ENCODE measurements at regions not wholly inside any gene's neighbourhood (a gene's known extent, or its start where the extent isn't known, plus 50 kb on each side); places are given as distances from the start of the nearest gene placed in this dataset.
"Not testable (repeated sequence)": the region's sequence is repeated elsewhere in the genome, so short reads cannot be mapped to it uniquely, and the experiment has no call there.

- Mint-ChIP-seq H3K4me1 (ENCODE audit: low read depth) (no peaks in the 10 kb centered on the region), H3K9me3 (peaks cover 23% of the 10 kb centered on the region), H3K4me3 (ENCODE audit: low read depth) (no peak overlapping the region), H3K27ac (no peak overlapping the region), H3K36me3 (ENCODE audit: low read depth) (no peaks in the 10 kb centered on the region), H3K27me3 (ENCODE audit: low read depth) (no peaks in the 10 kb centered on the region)
- intact Hi-C loops (cut with micrococcal nuclease), result no loop called here
- DNase-seq (ENCODE audit: low spot score), result no peak
These were observed 1999.5 kb upstream of the CDH6 start for GRCh38 chr5:29193972-29194371.

DNA sequence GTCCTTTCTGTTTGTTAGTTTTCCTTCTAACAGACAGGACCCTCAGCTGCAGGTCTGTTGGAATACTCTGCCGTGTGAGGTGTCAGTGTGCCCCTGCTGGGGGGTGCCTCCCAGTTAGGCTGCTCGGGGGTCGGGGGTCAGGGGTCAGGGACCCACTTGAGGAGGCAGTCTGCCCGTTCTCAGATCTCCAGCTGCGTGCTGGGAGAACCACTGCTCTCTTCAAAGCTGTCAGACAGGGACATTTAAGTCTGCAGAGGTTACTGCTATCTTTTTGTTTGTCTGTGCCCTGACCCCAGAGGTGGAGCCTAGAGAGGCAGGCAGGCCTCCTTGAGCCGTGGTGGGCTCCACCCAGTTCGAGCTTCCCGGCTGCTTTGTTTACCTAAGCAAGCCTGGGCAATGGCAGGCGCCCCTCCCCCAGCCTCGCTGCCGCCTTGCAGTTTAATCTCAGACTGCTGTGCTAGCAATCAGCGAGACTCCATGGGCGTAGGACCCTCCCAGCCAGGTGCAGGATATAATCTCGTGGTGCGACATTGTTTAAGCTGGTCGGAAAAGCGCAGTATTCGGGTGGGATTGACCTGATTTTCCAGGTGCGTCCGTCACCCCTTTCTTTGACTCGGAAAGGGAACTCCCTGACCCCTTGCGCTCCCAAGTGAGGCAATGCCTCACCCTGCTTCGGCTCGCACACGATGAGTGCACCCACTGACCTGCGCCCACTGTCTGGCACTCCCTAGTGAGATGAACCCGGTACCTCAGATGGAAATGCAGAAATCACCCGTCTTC lies 2002.0 kb upstream of the CDH6 start:
- DNase-seq (ENCODE audit: low spot score); intact Hi-C loops (cut with micrococcal nuclease); H3K27ac Mint-ChIP-seq; H3K4me3 Mint-ChIP-seq (ENCODE audit: low read depth); H3K4me1 Mint-ChIP-seq (ENCODE audit: low read depth); H3K36me3 Mint-ChIP-seq (ENCODE audit: low read depth); H3K27me3 Mint-ChIP-seq (ENCODE audit: low read depth): not testable (repeated sequence)
- H3K9me3 Mint-ChIP-seq, result peaks cover 16% of the 10 kb centered on the region

DNA sequence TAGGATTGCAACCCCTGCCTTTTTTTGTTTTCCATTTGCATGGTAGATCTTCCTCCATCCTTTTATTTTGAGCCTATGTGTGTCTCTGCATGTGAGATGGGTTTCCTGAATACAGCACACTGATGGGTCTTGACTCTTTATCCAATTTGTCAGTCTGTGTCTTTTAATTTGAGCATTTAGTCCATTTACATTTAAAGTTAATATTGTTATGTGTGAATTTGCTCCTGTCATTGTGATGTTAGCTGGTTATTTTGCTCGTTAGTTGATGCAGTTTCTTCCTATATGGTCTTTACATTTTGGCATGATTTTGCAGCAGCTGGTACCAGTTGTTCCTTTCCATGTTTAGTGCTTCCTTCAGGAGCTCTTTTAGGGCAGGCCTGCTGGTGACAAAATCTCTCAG lies 2003.1 kb upstream of the CDH6 start:
- H3K27me3 Mint-ChIP-seq (ENCODE audit: low read depth); intact Hi-C loops (cut with micrococcal nuclease): not testable (repeated sequence)

DNA sequence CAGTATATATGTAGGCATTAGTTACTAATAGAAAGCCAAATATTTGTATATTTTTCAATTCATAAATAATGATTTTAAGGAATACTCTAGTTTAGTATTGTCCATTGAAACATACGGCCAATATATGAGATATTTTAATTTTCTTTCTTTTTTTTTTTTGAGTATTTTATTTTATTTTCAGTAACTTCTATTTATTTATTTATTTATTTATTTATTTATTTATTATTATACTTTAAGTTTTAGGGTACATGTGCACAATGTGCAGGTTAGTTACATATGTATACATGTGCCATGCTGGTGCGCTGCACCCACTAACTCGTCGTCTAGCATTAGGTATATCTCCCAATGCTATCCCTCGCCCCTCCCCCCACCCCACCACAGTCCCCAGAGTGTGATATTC lies 2007.1 kb upstream of the CDH6 start:
- H3K27me3 Mint-ChIP-seq (ENCODE audit: low read depth); H3K27ac Mint-ChIP-seq; H3K36me3 Mint-ChIP-seq (ENCODE audit: low read depth); H3K4me3 Mint-ChIP-seq (ENCODE audit: low read depth); H3K9me3 Mint-ChIP-seq; H3K4me1 Mint-ChIP-seq (ENCODE audit: low read depth); intact Hi-C loops (cut with micrococcal nuclease); DNase-seq (ENCODE audit: low spot score): not testable (repeated sequence)

More for the DNA sequence above, 2003.1 kb upstream of the CDH6 start:
- H3K36me3 Mint-ChIP-seq (ENCODE audit: low read depth); H3K4me3 Mint-ChIP-seq (ENCODE audit: low read depth); DNase-seq (ENCODE audit: low spot score); H3K27ac Mint-ChIP-seq; H3K4me1 Mint-ChIP-seq (ENCODE audit: low read depth): not testable (repeated sequence)
- H3K9me3 Mint-ChIP-seq, result peaks cover 12% of the 10 kb centered on the region

DNA sequence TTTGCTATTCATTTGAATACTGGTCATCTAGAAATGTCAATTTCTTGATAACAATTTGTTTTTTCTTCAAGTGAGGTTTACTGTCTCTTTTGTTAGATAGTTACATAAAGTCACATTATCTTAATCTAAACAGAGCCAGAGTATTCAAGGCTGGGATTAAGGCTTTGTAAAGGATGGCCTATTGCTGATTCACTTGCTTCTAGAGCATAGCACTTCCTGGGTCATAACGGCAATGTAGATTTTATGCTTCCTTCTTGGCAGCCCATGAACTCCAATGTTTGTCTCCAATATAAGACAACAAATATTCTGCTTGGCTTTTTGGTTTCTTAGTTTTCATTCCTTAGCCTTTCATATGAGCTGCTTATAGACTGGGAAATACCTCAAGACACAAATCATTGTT lies 2007.9 kb upstream of the CDH6 start:
- Mint-ChIP-seq H3K27me3 (ENCODE audit: low read depth) (no peaks in the 10 kb centered on the region), H3K4me1 (ENCODE audit: low read depth) (no peaks in the 10 kb centered on the region), H3K9me3 (peaks cover 8% of the 10 kb centered on the region), H3K27ac (no peak overlapping the region), H3K36me3 (ENCODE audit: low read depth) (no peaks in the 10 kb centered on the region), H3K4me3 (ENCODE audit: low read depth) (no peak overlapping the region)
- DNase-seq (ENCODE audit: low spot score), result no peak
- intact Hi-C loops (cut with micrococcal nuclease), result no loop called here

GRCh38 chr5:29175774-29176173 lies 2017.7 kb upstream of the CDH6 start:
- no peaks in the 10 kb centered on the region for H3K27me3 Mint-ChIP-seq (ENCODE audit: low read depth)
- no peaks in the 10 kb centered on the region for H3K4me1 Mint-ChIP-seq (ENCODE audit: low read depth)
- intact Hi-C loops (cut with micrococcal nuclease), result no loop called here
- no peak overlapping the region for H3K4me3 Mint-ChIP-seq (ENCODE audit: low read depth)
- no peak for DNase-seq (ENCODE audit: low spot score)
- H3K36me3 Mint-ChIP-seq (ENCODE audit: low read depth), result no peaks in the 10 kb centered on the region
- no peak overlapping the region for H3K27ac Mint-ChIP-seq
- peaks cover 48% of the 10 kb centered on the region for H3K9me3 Mint-ChIP-seq

- Mint-ChIP-seq H3K4me1 (ENCODE audit: low read depth) (no peaks in the 10 kb centered on the region), H3K4me3 (ENCODE audit: low read depth) (no peak overlapping the region), H3K27me3 (ENCODE audit: low read depth) (no peaks in the 10 kb centered on the region), H3K9me3 (peaks cover 52% of the 10 kb centered on the region), H3K27ac (no peak overlapping the region), H3K36me3 (ENCODE audit: low read depth) (no peaks in the 10 kb centered on the region)
- intact Hi-C loops (cut with micrococcal nuclease), result no loop called here
- DNase-seq (ENCODE audit: low spot score), result no peak
These were observed 2022.9 kb upstream of the CDH6 start for GRCh38 chr5:29170599-29170998.

GRCh38 chr5:29169886-29170285 lies 2023.6 kb upstream of the CDH6 start:
- Mint-ChIP-seq H3K36me3 (ENCODE audit: low read depth) (no peaks in the 10 kb centered on the region), H3K4me1 (ENCODE audit: low read depth) (no peaks in the 10 kb centered on the region), H3K4me3 (ENCODE audit: low read depth) (no peak overlapping the region), H3K27me3 (ENCODE audit: low read depth) (no peaks in the 10 kb centered on the region), H3K9me3 (peaks cover 50% of the 10 kb centered on the region), H3K27ac (no peak overlapping the region)
- intact Hi-C loops (cut with micrococcal nuclease), result no loop called here
- DNase-seq (ENCODE audit: low spot score), result no peak

DNA sequence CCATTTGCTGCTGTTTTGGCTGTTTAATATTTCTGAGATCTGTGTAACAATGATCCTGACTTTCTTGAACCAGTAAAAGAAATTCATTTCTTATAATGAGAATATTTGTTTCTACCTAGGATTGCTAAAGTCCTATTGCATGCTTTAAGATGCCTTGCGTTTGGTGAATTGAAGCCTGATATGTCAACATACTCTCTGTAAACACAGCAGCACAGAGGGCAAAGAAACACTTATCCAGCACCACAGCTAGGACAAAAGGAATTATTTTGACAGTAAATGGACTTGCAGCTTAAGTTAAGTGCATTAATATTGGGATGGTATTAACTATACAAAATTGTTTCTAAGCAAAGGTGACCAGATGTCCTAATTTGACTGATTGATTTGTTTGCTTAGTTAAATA lies 2031.2 kb upstream of the CDH6 start:
- Mint-ChIP-seq H3K4me1 (ENCODE audit: low read depth) (no peaks in the 10 kb centered on the region), H3K9me3 (peaks cover 37% of the 10 kb centered on the region), H3K4me3 (ENCODE audit: low read depth) (no peak overlapping the region), H3K36me3 (ENCODE audit: low read depth) (no peaks in the 10 kb centered on the region), H3K27me3 (ENCODE audit: low read depth) (no peaks in the 10 kb centered on the region), H3K27ac (no peak overlapping the region)
- intact Hi-C loops (cut with micrococcal nuclease), result no loop called here
- DNase-seq (ENCODE audit: low spot score), result no peak

DNA sequence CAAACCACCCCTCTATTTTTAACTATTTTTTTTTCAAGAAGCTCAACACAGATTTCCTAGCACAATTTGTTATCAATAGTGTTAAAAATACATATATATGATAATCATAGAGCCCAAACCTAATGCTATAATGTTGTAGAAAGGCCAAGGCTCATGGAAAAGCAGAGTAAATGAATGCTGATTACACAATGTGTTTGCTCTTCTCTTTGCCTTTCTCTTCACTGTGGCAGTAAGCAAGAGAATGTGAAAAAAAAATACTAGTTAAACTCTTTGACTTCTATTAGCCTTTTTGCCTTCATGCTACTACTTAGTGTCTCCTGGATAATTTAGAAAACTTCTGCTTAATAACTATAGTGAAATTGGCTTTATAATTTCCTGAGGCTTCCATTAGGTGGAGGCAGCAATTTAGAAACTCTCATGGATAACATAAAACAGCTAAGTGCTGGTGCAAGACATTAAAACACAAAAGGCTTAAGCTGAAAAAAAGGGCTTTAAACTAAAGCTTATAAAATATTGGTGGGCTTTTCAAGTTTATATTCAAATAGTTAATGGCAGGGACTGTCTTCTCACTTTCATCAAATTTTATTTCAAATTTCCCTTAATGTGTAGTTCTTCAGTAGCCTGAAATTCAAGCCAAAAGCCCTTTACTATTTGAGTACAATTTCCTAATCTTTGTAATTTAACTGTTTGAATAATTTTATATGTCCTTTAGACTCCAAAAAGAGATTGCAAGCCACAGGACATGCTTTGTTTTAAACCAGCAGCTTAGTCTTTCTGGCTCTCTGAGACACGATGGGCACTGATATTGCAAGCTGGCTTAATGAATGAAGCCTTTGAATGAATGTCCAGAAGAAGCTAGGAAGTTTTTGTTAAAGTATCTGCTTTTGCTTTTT lies 2031.8 kb upstream of the CDH6 start:
- Mint-ChIP-seq H3K27ac (no peak overlapping the region), H3K36me3 (ENCODE audit: low read depth) (no peaks in the 10 kb centered on the region), H3K9me3 (peaks cover 36% of the 10 kb centered on the region), H3K4me3 (ENCODE audit: low read depth) (no peak overlapping the region), H3K4me1 (ENCODE audit: low read depth) (no peaks in the 10 kb centered on the region), H3K27me3 (ENCODE audit: low read depth) (no peaks in the 10 kb centered on the region)
- intact Hi-C loops (cut with micrococcal nuclease), result no loop called here
- no peak for DNase-seq (ENCODE audit: low spot score)

- Mint-ChIP-seq H3K4me3 (ENCODE audit: low read depth) (no peak overlapping the region), H3K27ac (no peak overlapping the region), H3K4me1 (ENCODE audit: low read depth) (no peaks in the 10 kb centered on the region), H3K27me3 (ENCODE audit: low read depth) (no peaks in the 10 kb centered on the region), H3K9me3 (peaks cover 35% of the 10 kb centered on the region), H3K36me3 (ENCODE audit: low read depth) (no peaks in the 10 kb centered on the region)
- no peak for DNase-seq (ENCODE audit: low spot score)
- intact Hi-C loops (cut with micrococcal nuclease), result no loop called here
These were observed 2035.5 kb upstream of the CDH6 start for GRCh38 chr5:29157975-29158374.

DNA sequence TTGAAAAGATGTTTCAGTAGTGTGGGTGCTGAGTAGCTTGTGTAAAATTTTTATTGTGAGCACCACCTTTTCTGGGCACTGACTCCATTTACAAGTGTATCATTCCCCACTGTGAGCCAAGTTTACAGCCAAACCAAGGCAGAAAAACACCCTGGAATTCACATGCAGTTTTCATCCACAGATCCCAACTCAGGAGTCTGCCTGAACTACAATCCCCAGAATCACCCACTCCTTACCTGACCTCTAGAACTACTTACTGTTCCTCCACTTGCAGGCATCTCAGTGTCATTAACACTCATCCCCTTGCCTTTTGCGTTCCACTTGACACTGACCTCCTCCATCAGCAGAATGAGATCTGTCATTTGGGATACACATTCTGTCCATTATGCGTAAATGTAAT lies 2042.6 kb upstream of the CDH6 start:
- Mint-ChIP-seq H3K4me1 (ENCODE audit: low read depth) (no peaks in the 10 kb centered on the region), H3K27ac (no peak overlapping the region), H3K27me3 (ENCODE audit: low read depth) (no peaks in the 10 kb centered on the region), H3K36me3 (ENCODE audit: low read depth) (no peaks in the 10 kb centered on the region), H3K9me3 (peaks cover 30% of the 10 kb centered on the region), H3K4me3 (ENCODE audit: low read depth) (no peak overlapping the region)
- no peak for DNase-seq (ENCODE audit: low spot score)
- intact Hi-C loops (cut with micrococcal nuclease), result no loop called here

GRCh38 chr5:29148581-29148980 lies 2044.9 kb upstream of the CDH6 start:
- H3K4me3 Mint-ChIP-seq (ENCODE audit: low read depth), result no peak overlapping the region
- H3K4me1 Mint-ChIP-seq (ENCODE audit: low read depth), result no peaks in the 10 kb centered on the region
- intact Hi-C loops (cut with micrococcal nuclease), result no loop called here
- no peak for DNase-seq (ENCODE audit: low spot score)
- no peak overlapping the region for H3K27ac Mint-ChIP-seq
- H3K9me3 Mint-ChIP-seq, result peaks cover 31% of the 10 kb centered on the region
- no peaks in the 10 kb centered on the region for H3K36me3 Mint-ChIP-seq (ENCODE audit: low read depth)
- H3K27me3 Mint-ChIP-seq (ENCODE audit: low read depth), result no peaks in the 10 kb centered on the region
